HG02610 (cell line): ENCODE measurements at regions not wholly inside any gene's neighbourhood (a gene's known extent, or its start where the extent isn't known, plus 50 kb on each side); places are given as distances from the start of the nearest gene placed in this dataset.
A peak's percentile ranks its signal among the peaks of the same experiment; 100 is the strongest.

Experiments
- ATAC-seq: cut with Tn5 transposase; IDR thresholded peaks from one replicate; pipeline ENCODE4 v1.9.1; 2021; ENCODE audit warnings: mild to moderate bottlenecking, moderate library complexity; ENCODE audit not compliant: unreplicated experiment

DNA sequence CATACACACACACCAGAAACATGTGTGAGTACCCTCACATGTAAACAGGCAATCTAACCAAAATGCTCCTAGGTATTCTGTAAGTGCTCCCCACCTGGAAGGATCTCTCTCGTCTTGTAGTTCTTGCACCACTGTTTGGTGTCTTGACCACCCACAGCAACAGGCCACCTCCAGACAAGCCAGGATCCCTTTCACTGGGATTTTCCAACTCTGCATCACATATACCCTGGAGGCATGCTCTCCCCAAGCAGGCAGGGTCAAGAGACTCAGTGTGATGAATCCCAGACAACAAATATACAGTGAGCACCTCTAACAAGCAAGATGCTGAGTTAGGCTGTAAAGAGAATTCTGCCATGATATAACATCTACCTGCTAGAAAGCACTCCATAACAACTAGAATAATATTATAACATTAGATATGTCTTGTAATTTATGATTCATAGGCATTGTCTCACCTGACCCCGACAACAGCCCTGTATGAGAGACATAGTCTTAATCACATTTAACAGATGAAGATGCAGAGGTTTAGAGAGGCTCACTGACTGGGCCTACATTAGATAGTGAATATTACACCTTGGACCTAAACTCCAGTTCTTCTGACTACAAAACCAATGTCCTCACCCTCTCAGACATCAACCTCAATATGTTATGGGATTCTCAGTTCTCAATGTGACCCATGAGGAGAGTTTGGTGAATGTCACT lies 76.5 kb upstream of the BCL6 start:
- ATAC-seq, result no peak

DNA sequence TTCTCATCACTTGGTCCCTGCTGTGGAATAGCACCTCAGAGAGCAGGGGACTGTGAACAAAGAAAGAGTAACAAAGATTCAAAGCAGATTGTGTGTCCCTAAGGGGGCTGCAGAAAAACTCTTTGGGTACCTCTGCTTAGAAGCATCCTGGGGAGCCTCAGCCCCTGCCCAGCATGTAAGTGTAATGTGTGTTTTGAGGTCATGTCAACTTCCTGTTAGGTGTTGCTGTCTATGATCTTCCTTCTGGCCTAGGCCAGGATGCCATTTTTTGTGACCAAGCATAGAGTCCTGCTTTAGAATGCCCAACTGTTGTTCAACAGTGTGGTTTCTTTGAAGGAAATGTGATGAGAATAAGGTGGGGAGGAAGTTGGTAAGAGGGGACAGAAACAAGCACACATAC lies 77.1 kb upstream of the BCL6 start:
- ATAC-seq, result no peak

GRCh38 chr3:187823746-187824145 lies 78.5 kb upstream of the BCL6 start:
- ATAC-seq, result no peak

DNA sequence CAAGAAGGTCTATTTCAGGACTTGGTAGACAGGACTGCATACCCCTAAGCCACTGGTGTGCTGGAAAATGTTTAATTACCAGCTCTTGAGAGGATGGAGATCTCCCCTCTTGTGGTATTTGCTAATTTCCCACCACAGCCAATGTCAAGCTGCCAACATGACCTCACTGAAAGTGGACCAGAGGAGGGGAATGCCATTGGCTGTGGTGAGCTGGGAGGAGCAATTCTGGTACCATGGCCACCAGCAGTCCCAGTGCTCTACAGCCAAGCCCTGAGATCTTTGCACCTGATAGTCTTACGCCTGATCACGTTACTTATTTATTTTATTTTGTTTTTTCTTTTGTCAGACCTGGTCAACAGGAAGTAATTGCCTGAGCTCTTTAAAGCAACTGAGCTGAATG lies 82.5 kb upstream of the BCL6 start:
- ATAC-seq, result no peak

GRCh38 chr3:187828579-187829452 lies 83.5 kb upstream of the BCL6 start:
- peak; percentile 78 for ATAC-seq

DNA sequence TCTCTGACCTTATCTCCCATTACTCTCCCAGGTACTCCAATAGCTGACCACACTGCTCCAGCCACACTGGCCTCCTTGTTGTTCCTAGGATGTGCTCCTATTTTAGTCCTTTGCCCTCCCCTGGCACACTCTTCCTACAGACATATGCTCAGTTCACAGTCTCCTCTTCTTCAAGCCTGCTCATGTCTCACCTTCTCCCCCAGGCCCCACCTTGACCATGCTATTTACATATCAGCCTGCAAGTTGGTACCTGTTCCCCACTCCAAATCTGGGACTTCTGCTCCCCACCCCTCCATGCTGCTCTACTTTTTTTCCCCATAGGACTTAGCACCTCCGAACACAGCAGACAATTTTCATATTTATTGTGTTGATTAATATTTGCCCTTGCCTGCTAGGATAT lies 84.9 kb upstream of the BCL6 start:
- ATAC-seq, result no peak

DNA sequence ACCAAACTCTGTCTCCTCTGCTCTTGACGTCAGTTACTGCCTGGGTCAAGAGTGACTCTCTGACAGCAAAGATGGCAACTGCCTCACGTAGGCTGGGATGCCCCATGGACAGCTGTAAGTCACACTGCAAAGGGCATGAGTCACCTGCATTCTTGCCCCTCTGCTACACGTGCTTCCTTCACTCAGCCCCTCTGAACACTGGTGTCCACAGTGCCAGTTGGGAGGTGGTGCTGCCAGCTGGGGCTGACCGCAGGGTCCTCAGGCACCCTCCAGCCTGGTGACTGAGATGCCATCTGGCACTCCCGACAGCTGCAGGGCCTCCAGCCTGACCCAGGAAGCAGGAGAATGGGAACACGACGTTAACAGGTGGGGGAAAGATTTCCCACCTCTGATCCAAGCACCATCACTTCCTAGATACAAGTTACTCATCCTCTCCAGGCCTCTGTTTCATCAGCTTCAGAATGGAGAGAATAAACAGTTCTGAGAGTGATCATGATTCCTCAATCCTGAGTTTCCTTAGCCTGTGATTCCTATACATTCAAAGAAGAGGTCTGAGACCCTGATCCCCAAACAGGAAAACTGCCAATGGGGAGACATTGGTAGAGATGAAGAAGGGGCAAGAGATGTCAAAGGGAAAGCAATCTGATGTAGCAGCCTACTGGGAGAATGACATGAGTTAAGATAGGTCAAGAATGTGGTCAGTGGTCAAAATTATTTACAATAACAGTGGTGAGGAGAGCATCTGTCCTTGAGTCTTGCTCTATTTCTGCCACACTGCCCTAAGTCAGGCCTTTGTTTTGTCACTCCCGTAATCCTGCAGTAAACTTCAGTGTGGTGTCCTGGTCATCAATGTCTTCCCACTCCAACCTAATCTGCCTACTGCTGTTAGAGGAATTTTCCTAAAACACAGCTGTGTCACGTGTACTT lies 86.1 kb upstream of the BCL6 start:
- no peak for ATAC-seq

- ATAC-seq, result no peak
These were observed 86.9 kb upstream of the BCL6 start for GRCh38 chr3:187832202-187832601.

- ATAC-seq, result no peak
These were observed 88.1 kb upstream of the BCL6 start for GRCh38 chr3:187833375-187833774.

- no peak for ATAC-seq
These were observed 88.7 kb upstream of the BCL6 start for GRCh38 chr3:187833799-187834578.

DNA sequence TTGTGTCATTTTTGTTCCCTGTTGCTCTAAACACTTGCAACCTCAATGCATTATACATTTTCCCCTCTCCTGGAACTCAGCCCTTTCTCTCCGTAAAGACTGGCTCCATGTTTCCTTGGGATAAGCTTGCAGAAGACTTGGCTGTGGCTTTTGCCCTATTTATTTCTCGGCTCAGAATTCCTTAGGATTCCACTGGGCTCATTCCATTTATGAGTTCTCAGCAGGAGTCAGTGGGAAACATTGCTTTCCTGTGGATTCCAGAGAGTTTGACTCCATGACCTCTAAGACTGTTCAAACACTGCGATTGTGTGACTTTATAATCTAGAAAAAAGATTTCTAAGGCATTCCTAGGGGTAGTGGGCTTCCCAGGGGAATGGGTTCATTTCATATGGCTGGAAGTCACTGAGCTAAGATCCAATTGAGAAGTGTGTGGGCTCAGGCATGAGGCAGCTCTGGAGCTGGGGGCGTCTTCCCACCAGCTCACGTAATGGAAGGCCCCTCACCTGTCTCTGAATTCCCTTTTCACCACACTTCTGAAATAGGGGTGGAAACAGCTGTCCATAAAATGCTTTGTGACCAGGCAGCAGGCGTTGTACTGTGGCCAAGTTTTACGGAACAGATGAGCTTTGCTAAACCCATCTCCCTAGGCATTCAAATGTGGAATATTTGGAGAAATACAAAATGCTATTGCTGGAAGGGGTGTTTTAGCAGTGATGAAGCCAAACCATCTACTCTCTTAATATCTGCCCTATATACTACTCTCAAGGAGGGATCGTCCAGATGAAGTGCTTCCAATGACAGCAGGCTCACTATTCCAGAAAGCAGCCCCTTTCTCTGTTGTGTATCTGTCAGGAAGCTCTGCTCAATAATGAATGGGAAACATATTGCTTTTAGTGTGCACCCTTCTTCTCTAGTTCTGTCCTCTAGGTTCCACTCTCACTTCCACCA lies 91.8 kb upstream of the BCL6 start:
- ATAC-seq, result no peak

DNA sequence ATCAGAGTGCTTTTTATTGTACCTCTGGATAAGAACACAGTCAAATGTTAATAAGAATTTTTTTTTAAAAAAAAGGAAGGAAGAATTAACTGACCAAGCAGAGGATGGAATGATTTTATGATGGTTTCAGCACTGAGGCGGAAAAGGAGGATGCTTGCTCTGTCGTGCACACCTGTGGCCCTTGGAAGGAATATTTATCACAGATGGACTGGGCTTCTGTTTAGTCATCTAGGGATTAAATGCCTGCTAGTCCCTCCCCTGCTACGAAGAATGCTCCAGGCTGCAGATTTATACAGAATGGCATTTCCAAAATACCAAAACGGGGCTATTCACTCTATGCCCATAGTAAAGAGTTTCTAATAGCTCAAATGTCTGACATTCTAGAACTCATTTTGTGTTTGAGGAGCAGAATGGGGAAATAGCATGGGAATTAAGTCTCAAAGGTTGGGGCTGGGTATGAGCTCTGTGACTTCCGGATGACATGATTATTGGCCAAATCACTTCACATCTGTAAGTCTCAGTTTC lies 92.8 kb upstream of the BCL6 start:
- no peak for ATAC-seq

- no peak for ATAC-seq
These were observed 94.2 kb upstream of the BCL6 start for GRCh38 chr3:187839422-187839821.

DNA sequence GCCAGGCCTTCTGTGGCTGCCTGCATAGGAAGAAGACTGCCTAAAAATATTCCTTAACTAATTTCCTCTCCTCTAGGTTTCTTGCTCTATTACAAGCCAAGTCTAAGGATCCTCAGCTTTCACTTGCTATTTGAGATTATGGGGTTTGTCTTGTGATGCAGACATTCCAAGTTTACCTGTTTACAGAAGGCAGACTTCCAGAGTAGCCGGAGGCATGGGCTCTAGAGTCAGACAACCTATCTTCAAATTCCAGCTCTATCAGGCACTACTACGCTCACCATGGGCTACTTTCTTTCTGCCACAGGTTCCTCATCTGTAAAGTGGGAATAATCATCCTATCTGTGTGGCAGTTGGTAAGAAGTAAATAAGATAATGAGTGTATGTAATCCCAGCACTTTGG lies 95.6 kb upstream of the BCL6 start:
- ATAC-seq, result no peak

DNA sequence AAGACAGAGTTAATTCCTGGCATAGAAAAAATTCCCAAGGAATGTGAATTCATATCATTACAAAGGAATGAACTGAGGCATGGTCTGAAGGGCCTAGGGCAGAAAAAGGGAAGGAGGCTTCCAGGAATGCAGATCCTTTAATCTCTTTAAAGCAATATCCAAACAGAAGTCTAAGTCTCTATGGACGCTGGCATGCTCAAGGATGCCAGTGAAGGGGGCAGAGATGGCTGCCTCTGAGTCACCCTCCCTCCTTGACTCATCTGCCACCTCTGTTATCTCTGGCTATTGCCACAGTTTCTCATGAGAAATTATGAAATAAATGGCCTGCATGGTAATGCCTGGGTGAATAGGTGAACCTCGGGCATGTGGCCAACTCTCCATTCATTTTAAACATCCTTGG lies 96.3 kb upstream of the BCL6 start:
- ATAC-seq, result no peak

- ATAC-seq, result no peak
These were observed 98.4 kb upstream of the BCL6 start for GRCh38 chr3:187843654-187844053.

DNA sequence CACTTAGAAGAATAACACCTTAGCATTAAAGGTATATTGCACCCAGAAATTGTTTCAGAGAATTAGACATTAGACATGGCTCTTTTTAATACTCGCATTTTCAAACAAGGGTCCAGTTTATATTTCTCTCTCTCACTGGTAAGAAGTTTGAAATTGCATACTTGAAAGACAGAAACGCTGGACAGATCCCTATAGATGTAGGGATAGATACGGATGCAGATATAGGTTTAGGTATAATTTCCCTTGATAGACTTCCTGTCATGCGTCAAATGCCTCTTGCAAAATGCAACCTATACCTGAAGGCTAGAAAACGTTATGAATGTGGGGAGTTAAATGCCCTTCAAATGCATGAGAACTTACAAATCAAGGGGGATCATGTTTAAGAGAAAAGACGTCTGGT lies 99.4 kb upstream of the BCL6 start:
- no peak for ATAC-seq

DNA sequence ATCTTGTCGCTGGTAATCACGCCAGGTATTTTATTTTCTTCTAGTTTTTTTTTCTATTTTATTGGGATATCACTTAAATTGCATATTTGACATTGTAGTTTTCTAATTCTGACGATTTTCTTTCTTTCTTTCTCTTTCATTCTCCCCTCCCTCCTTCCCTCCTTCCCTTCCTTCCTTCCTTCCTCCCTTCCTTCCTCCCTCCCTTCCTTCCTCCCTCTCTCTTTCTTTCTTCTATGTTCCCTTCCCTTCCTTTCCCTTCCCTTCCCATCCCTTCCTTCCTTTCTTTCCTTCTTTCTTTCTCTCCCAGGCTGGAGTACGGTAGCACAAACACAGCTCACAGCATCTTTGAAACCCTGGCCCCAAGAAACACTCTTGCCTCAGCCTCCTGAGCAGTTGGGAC lies 100.6 kb upstream of the BCL6 start:
- no peak for ATAC-seq

- ATAC-seq, result no peak
These were observed 103.1 kb upstream of the BCL6 start for GRCh38 chr3:187848401-187848800.
